ENCODE measurements at regions not wholly inside any gene's neighbourhood (a gene's known extent, or its start where the extent isn't known, plus 50 kb on each side); places are given as distances from the start of the nearest gene placed in this dataset.
"Not testable (repeated sequence)": the region's sequence is repeated elsewhere in the genome, so short reads cannot be mapped to it uniquely, and the experiment has no call there.

- DNase-seq (ENCODE audit: low read depth, low spot score) = no peak
- ChIA-PET CTCF (interaction anchor here (0.8 kb wide), 1 partner anchor 24 kb away, joined by 4 read pairs; no protein-coding TSS in a partner anchor), POLR2A (no interaction called here)
- H3K4me3 ChIP-seq (ENCODE audit: low read depth, low read length) = no peak overlapping the region
- TF ChIP-seq, protein P1, sequence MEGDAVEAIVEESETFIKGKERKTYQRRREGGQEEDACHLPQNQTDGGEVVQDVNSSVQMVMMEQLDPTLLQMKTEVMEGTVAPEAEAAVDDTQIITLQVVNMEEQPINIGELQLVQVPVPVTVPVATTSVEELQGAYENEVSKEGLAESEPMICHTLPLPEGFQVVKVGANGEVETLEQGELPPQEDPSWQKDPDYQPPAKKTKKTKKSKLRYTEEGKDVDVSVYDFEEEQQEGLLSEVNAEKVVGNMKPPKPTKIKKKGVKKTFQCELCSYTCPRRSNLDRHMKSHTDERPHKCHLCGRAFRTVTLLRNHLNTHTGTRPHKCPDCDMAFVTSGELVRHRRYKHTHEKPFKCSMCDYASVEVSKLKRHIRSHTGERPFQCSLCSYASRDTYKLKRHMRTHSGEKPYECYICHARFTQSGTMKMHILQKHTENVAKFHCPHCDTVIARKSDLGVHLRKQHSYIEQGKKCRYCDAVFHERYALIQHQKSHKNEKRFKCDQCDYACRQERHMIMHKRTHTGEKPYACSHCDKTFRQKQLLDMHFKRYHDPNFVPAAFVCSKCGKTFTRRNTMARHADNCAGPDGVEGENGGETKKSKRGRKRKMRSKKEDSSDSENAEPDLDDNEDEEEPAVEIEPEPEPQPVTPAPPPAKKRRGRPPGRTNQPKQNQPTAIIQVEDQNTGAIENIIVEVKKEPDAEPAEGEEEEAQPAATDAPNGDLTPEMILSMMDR (IDR thresholded peaks at IDR 0.05; ENCODE audit: insufficient read depth, low read length, missing control alignments) = no peak
Observed at GRCh38 chr18:3346487-3346886, 84.6 kb downstream of the MYL12B start.

- DNase-seq (ENCODE audit: low read depth, low spot score) = no peak
- no peak overlapping the region for H3K4me3 ChIP-seq (ENCODE audit: low read depth, low read length)
- CTCF ChIA-PET = no interaction called here
- TF ChIP-seq, protein P1 (IDR thresholded peaks at IDR 0.05; ENCODE audit: insufficient read depth, low read length, missing control alignments) = no peak
- POLR2A ChIA-PET = no interaction called here
Observed at GRCh38 chr18:3347286-3347803, 85.4 kb downstream of the MYL12B start.

DNA sequence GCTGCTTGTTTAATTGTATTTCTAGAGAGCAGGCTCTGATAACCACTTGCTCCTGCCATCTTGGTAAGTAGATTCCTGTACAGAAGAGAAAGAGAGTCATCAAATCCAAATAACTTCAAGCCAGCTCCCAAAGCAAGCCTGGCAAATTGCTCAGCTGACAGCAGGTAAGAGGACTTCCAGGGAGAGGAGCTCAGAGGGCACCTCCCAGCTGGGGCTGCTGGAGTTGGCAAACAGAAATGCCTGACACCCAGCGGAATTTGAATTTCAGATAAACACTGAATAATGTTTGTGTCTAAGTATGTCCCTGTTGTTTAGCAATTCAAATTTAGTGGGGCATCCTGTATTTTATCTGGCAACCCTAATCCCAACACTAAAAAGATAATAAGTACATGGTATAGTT, 86.2 kb downstream of the MYL12B start:
- DNase-seq (ENCODE audit: low read depth, low spot score) = no peak
- CTCF ChIA-PET = no interaction called here
- TF ChIP-seq, protein P1 (IDR thresholded peaks at IDR 0.05; ENCODE audit: insufficient read depth, low read length, missing control alignments) = no peak
- no peak overlapping the region for H3K4me3 ChIP-seq (ENCODE audit: low read depth, low read length)
- POLR2A ChIA-PET = no interaction called here

DNA sequence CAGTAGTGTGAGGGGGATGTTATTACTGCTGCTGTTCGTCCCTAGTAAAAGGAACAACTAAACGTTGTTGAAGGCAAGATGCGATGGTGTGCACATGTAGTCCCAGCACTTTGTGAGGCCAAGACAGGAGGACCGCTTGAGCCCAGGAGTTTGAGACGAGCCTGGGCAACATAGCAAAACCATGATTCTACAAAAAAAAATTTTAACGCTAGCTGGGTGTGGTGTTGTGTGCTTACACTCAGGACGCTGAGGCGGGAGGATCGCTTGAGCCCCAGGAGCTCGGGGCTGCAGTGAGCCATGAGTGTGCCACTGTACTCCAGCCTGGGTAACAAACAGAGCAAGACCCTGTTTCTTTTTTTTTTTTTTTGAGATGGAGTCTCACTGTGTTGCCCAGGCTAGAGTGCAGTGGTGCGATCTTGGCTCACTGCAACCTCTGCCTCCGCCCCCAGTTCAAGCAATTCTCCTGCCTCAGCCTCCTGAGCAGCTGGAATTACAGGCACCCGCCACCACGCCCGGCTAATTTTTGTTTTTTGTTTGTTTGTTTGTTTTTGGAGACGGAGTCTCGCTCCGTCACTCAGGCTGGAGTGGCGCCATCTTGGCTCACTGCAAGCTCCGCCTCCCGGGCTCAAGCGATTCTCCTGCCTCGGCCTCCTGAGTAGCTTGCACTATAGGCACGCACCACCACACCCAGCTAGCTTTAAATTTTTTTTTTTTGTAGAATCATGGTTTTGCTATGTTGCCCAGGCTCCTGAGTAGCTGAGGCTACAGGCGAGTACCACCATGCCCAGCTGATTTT, 87.3 kb downstream of the MYL12B start:
- CTCF ChIA-PET; H3K4me3 ChIP-seq (ENCODE audit: low read depth, low read length); POLR2A ChIA-PET; DNase-seq (ENCODE audit: low read depth, low spot score): not testable (repeated sequence)

DNA sequence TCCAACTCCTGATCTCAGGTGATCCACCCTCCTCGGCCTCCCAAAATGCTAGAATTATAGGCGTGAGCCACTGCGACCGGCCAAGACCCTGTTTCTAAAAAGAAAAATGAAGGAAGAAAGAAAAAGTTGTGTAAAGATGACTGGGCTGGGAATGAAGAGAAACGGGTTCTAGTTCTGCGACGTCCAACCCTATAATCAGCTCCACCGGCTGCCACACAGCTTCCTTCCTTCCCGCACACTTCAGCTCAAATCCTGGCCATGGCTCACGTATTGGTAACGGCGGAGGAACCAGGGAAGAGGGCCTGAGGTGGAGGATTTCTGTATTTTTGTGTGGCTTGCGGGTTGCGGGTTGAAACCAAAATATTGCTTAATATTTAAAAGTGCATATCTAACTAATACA, 88.1 kb downstream of the MYL12B start:
- TF ChIP-seq, protein P1 (IDR thresholded peaks at IDR 0.05; ENCODE audit: insufficient read depth, low read length, missing control alignments) = no peak
- CTCF ChIA-PET = no interaction called here
- POLR2A ChIA-PET = no interaction called here
- no peak overlapping the region for H3K4me3 ChIP-seq (ENCODE audit: low read depth, low read length)
- no peak for DNase-seq (ENCODE audit: low read depth, low spot score)

GRCh38 chr18:3350566-3351527, 88.9 kb downstream of the MYL12B start:
- ChIA-PET POLR2A (no interaction called here), CTCF (no interaction called here)
- H3K4me3 ChIP-seq (ENCODE audit: low read depth, low read length) = no peak overlapping the region
- TF ChIP-seq, protein P1 (IDR thresholded peaks at IDR 0.05; ENCODE audit: insufficient read depth, low read length, missing control alignments) = no peak
- no peak for DNase-seq (ENCODE audit: low read depth, low spot score)

Measured in AG04449 (cell line).